T-helper 17 cell (primary cell): ENCODE measurements at regions not wholly inside any gene's neighbourhood (a gene's known extent, or its start where the extent isn't known, plus 50 kb on each side); places are given as distances from the start of the nearest gene placed in this dataset.

Source experiments
- ATAC-seq: fragments of 150-1000 bp; cut with Tn5 transposase; 2 replicates; pipeline ENCODE4 v1.10.0; 2021; ENCODE audit warnings: mild to moderate bottlenecking, moderate library complexity
- DNase-seq, 3 donors: peaks; one replicate each; pipeline versions ENCODE4 v3.0.0 to v3.0.0-alpha.2; 2020 to 2021
- H3K9me3 ChIP-seq: one replicate; pipeline ENCODE4 v1.7.0; 2013; ENCODE audit warnings: low read length, mild to moderate bottlenecking; ENCODE audit not compliant: control insufficient read depth, poor library complexity, severe bottlenecking
- H3K27ac Mint-ChIP-seq: one replicate; pipeline ENCODE4 v1.8.0; 2022; ENCODE audit warnings: mild to moderate bottlenecking, moderate library complexity, mixed read lengths
- H3K27me3 Mint-ChIP-seq: one replicate; pipeline ENCODE4 v1.8.0; 2022; ENCODE audit warnings: mixed read lengths
- H3K36me3 Mint-ChIP-seq: one replicate; pipeline ENCODE4 v1.8.0; 2022; ENCODE audit warnings: low read depth, mixed read lengths
- H3K4me1 Mint-ChIP-seq: one replicate; pipeline ENCODE4 v1.8.0; 2022; ENCODE audit warnings: mild to moderate bottlenecking, mixed read lengths
- H3K4me3 Mint-ChIP-seq: one replicate; pipeline ENCODE4 v1.8.0; 2022; ENCODE audit warnings: mild to moderate bottlenecking, moderate library complexity, mixed read lengths

GRCh38 chr16:86722970-86723369 is 144.6 kb downstream of the FOXL1 start:
- H3K36me3 Mint-ChIP-seq, result no peaks in the 10 kb centered on the region
- no peak overlapping the region for H3K27ac Mint-ChIP-seq
- no peak overlapping the region for H3K4me3 Mint-ChIP-seq
- peaks cover 2% of the 10 kb centered on the region for H3K4me1 Mint-ChIP-seq
- no peak for DNase-seq
- no peak for ATAC-seq
- peaks cover 41% of the 10 kb centered on the region for H3K27me3 Mint-ChIP-seq
- H3K9me3 ChIP-seq, result no peaks in the 10 kb centered on the region

- ATAC-seq, result no peak
- no peak overlapping the region for H3K4me3 Mint-ChIP-seq
- no peak for DNase-seq
- no peaks in the 10 kb centered on the region for H3K36me3 Mint-ChIP-seq
- H3K27ac Mint-ChIP-seq, result no peak overlapping the region
- peaks cover 2% of the 10 kb centered on the region for H3K4me1 Mint-ChIP-seq
- no peaks in the 10 kb centered on the region for H3K9me3 ChIP-seq
- peaks cover 41% of the 10 kb centered on the region for H3K27me3 Mint-ChIP-seq
These were observed 145.3 kb downstream of the FOXL1 start for GRCh38 chr16:86723689-86724088.

- no peaks in the 10 kb centered on the region for H3K9me3 ChIP-seq
- Mint-ChIP-seq H3K27ac (no peak overlapping the region), H3K36me3 (no peaks in the 10 kb centered on the region), H3K27me3 (peaks cover 39% of the 10 kb centered on the region), H3K4me1 (peaks cover 1% of the 10 kb centered on the region), H3K4me3 (no peak overlapping the region)
- no peak for DNase-seq
- no peak for ATAC-seq
These were observed 147.1 kb downstream of the FOXL1 start for GRCh38 chr16:86725401-86725800.

GRCh38 chr16:86726340-86726739 is 148.0 kb downstream of the FOXL1 start:
- H3K9me3 ChIP-seq, result no peaks in the 10 kb centered on the region
- DNase-seq (no peak), ATAC-seq (no peak)
- Mint-ChIP-seq H3K27ac (no peak overlapping the region), H3K4me1 (no peaks in the 10 kb centered on the region), H3K27me3 (peaks cover 44% of the 10 kb centered on the region), H3K4me3 (no peak overlapping the region), H3K36me3 (no peaks in the 10 kb centered on the region)

GRCh38 chr16:86727131-86727530 is 148.8 kb downstream of the FOXL1 start:
- no peaks in the 10 kb centered on the region for H3K36me3 Mint-ChIP-seq
- DNase-seq, result no peak
- no peak overlapping the region for H3K4me3 Mint-ChIP-seq
- no peaks in the 10 kb centered on the region for H3K4me1 Mint-ChIP-seq
- ATAC-seq, result no peak
- no peak overlapping the region for H3K27ac Mint-ChIP-seq
- no peaks in the 10 kb centered on the region for H3K9me3 ChIP-seq
- H3K27me3 Mint-ChIP-seq, result peaks cover 45% of the 10 kb centered on the region

- H3K4me1 Mint-ChIP-seq, result no peaks in the 10 kb centered on the region
- no peak for DNase-seq
- no peaks in the 10 kb centered on the region for H3K36me3 Mint-ChIP-seq
- no peak for ATAC-seq
- no peak overlapping the region for H3K4me3 Mint-ChIP-seq
- no peaks in the 10 kb centered on the region for H3K9me3 ChIP-seq
- peaks cover 50% of the 10 kb centered on the region for H3K27me3 Mint-ChIP-seq
- no peak overlapping the region for H3K27ac Mint-ChIP-seq
These were observed 149.3 kb downstream of the FOXL1 start for GRCh38 chr16:86727632-86728031.

- Mint-ChIP-seq H3K27ac (no peak overlapping the region), H3K36me3 (peaks cover 2% of the 10 kb centered on the region), H3K4me3 (no peak overlapping the region), H3K4me1 (no peaks in the 10 kb centered on the region), H3K27me3 (peaks cover 56% of the 10 kb centered on the region)
- no peak for DNase-seq
- no peaks in the 10 kb centered on the region for H3K9me3 ChIP-seq
- ATAC-seq, result no peak
These were observed 151.3 kb downstream of the FOXL1 start for GRCh38 chr16:86729686-86730085.

- Mint-ChIP-seq H3K4me3 (no peak overlapping the region), H3K4me1 (no peaks in the 10 kb centered on the region), H3K27ac (no peak overlapping the region), H3K27me3 (peaks cover 60% of the 10 kb centered on the region), H3K36me3 (peaks cover 2% of the 10 kb centered on the region)
- no peaks in the 10 kb centered on the region for H3K9me3 ChIP-seq
- no peak for DNase-seq
- ATAC-seq, result no peak
These were observed 151.7 kb downstream of the FOXL1 start for GRCh38 chr16:86730086-86730485.

- no peak overlapping the region for H3K27ac Mint-ChIP-seq
- no peak overlapping the region for H3K4me3 Mint-ChIP-seq
- no peaks in the 10 kb centered on the region for H3K9me3 ChIP-seq
- peaks cover 60% of the 10 kb centered on the region for H3K27me3 Mint-ChIP-seq
- peaks cover 2% of the 10 kb centered on the region for H3K36me3 Mint-ChIP-seq
- DNase-seq (no peak), ATAC-seq (no peak)
- H3K4me1 Mint-ChIP-seq, result no peaks in the 10 kb centered on the region
These were observed 152.2 kb downstream of the FOXL1 start for GRCh38 chr16:86730597-86730996.

- no peaks in the 10 kb centered on the region for H3K9me3 ChIP-seq
- H3K36me3 Mint-ChIP-seq, result peaks cover 2% of the 10 kb centered on the region
- H3K27ac Mint-ChIP-seq, result no peak overlapping the region
- no peak for ATAC-seq
- no peak for DNase-seq
- H3K4me3 Mint-ChIP-seq, result no peak overlapping the region
- H3K27me3 Mint-ChIP-seq, result peaks cover 63% of the 10 kb centered on the region
- no peaks in the 10 kb centered on the region for H3K4me1 Mint-ChIP-seq
These were observed 154.4 kb downstream of the FOXL1 start for GRCh38 chr16:86732621-86733295.

- H3K4me1 Mint-ChIP-seq, result no peaks in the 10 kb centered on the region
- no peaks in the 10 kb centered on the region for H3K9me3 ChIP-seq
- peaks cover 2% of the 10 kb centered on the region for H3K36me3 Mint-ChIP-seq
- H3K4me3 Mint-ChIP-seq, result no peak overlapping the region
- DNase-seq, result no peak
- peaks cover 61% of the 10 kb centered on the region for H3K27me3 Mint-ChIP-seq
- no peak overlapping the region for H3K27ac Mint-ChIP-seq
- no peak for ATAC-seq
These were observed 155.4 kb downstream of the FOXL1 start for GRCh38 chr16:86733546-86734254.

GRCh38 chr16:86734543-86735460 is 156.5 kb downstream of the FOXL1 start:
- ATAC-seq (no peak), DNase-seq (no peak)
- no peak overlapping the region for H3K27ac Mint-ChIP-seq
- no peak overlapping the region for H3K4me3 Mint-ChIP-seq
- H3K9me3 ChIP-seq, result no peaks in the 10 kb centered on the region
- H3K27me3 Mint-ChIP-seq, result peaks cover 72% of the 10 kb centered on the region
- H3K36me3 Mint-ChIP-seq, result peaks cover 2% of the 10 kb centered on the region
- peaks cover under 1% of the 10 kb centered on the region for H3K4me1 Mint-ChIP-seq

- H3K4me1 Mint-ChIP-seq, result peaks cover 5% of the 10 kb centered on the region
- DNase-seq (no peak), ATAC-seq (no peak)
- H3K36me3 Mint-ChIP-seq, result peaks cover 4% of the 10 kb centered on the region
- no peaks in the 10 kb centered on the region for H3K9me3 ChIP-seq
- no peak overlapping the region for H3K4me3 Mint-ChIP-seq
- H3K27ac Mint-ChIP-seq, result no peak overlapping the region
- H3K27me3 Mint-ChIP-seq, result peaks cover 72% of the 10 kb centered on the region
These were observed 157.4 kb downstream of the FOXL1 start for GRCh38 chr16:86735727-86736126.
